ENCODE measurements at regions not wholly inside any gene's neighbourhood (a gene's known extent, or its start where the extent isn't known, plus 50 kb on each side); places are given as distances from the start of the nearest gene placed in this dataset.

- no peak for TF ChIP-seq CTCF (IDR thresholded peaks at IDR 0.05; ENCODE audit: low read depth, low read length)
- no peak for TF ChIP-seq EZH2phosphoT487 (IDR thresholded peaks at IDR 0.05; ENCODE audit: low read depth)
These were observed 185.6 kb downstream of the LPIN1 start for GRCh38 chr2:11932048-11932512.
